Prostate gland (tissue), 2 donors: ENCODE measurements at regions not wholly inside any gene's neighbourhood (a gene's known extent, or its start where the extent isn't known, plus 50 kb on each side); places are given as distances from the start of the nearest gene placed in this dataset.

Experiments used
- CTCF ChIP-seq, 4 experiments: fragments of 200-600 bp in 2 of 4; fragments of 450-650 bp in 2 of 4; sonication (generic) in 2 of 4; IDR thresholded peaks; 1 replicate in 3 of 4; 2 replicates in 1 of 4; pipeline ENCODE4 v1.5.1; 2016 to 2019; ENCODE audit warnings: antibody characterized with exemption in 4 of 4, mild to moderate bottlenecking in 2 of 4, moderate library complexity in 2 of 4
- POLR2A ChIP-seq: fragments of 450-650 bp; IDR thresholded peaks from one replicate; pipeline ENCODE4 v1.6.1; 2016; ENCODE audit warnings: antibody characterized with exemption, mild to moderate bottlenecking
- POLR2AphosphoS5 ChIP-seq: sonication (generic); formaldehyde crosslinking; IDR thresholded peaks from one replicate; pipeline ENCODE4 v1.6.1; 2017; ENCODE audit warnings: antibody characterized with exemption

DNA sequence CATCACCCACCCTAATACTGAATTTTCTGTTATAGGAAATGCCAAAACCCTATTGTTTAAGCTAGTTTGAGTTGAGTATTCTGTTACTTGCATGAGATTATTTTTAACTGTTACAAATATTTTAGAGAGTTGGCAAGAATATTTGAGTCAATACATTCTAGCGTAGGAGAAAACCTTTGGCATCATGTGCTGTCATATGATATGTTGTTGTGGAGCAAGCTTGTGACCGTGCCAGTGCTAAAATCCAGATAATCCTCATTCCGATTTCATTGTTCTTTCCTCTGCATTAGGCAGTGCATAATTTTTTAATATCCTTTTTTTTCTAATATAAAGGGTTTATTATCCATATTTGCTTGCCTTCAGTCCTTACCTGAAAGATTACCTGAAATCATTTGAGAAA is 168.0 kb upstream of the GMNC start:
- no peak for TF ChIP-seq CTCF (IDR thresholded peaks at IDR 0.05)
- TF ChIP-seq POLR2AphosphoS5, result peak; percentile 49
- no peak for TF ChIP-seq POLR2A
